Parathyroid adenoma (tissue), 2 donors: ENCODE measurements at regions not wholly inside any gene's neighbourhood (a gene's known extent, or its start where the extent isn't known, plus 50 kb on each side); places are given as distances from the start of the nearest gene placed in this dataset.

Experiments
- H2AFZ ChIP-seq: fragments of 300-600 bp; sonication (generic); one replicate; pipeline ENCODE4 v1.7.0; 2017; ENCODE audit warnings: antibody characterized with exemption, mild to moderate bottlenecking
- H3K27ac ChIP-seq: fragments of 300-600 bp; sonication (generic); one replicate; pipeline ENCODE4 v1.7.0; 2017
- H3K27me3 ChIP-seq: fragments of 300-600 bp; sonication (generic); one replicate; pipeline ENCODE4 v1.7.0; 2017; ENCODE audit warnings: low read length; ENCODE audit not compliant: control insufficient read depth, insufficient read depth
- H3K36me3 ChIP-seq: fragments of 300-600 bp; sonication (generic); one replicate; pipeline ENCODE4 v1.7.0; 2017; ENCODE audit warnings: low read length; ENCODE audit not compliant: control insufficient read depth, insufficient read depth
- H3K4me1 ChIP-seq: fragments of 300-600 bp; sonication (generic); one replicate; pipeline ENCODE4 v1.7.0; 2017; ENCODE audit warnings: control low read depth
- H3K4me2 ChIP-seq: fragments of 300-600 bp; sonication (generic); one replicate; pipeline ENCODE4 v1.7.0; 2017; ENCODE audit warnings: low read length
- H3K4me3 ChIP-seq: fragments of 300-600 bp; sonication (generic); one replicate; pipeline ENCODE4 v1.7.0; 2017; ENCODE audit warnings: low read depth, low read length
- H3K79me2 ChIP-seq: fragments of 300-600 bp; sonication (generic); one replicate; pipeline ENCODE4 v1.7.0; 2017; ENCODE audit warnings: control low read depth
- H3K9ac ChIP-seq: fragments of 300-600 bp; sonication (generic); one replicate; pipeline ENCODE4 v1.7.0; 2017; ENCODE audit warnings: mild to moderate bottlenecking
- H3K9me3 ChIP-seq: fragments of 300-600 bp; sonication (generic); one replicate; pipeline ENCODE4 v1.7.0; 2017; ENCODE audit warnings: low read length; ENCODE audit not compliant: control insufficient read depth
- CTCF ChIP-seq: fragments of 300-600 bp; sonication (generic); IDR thresholded peaks from one replicate; pipeline ENCODE4 v1.7.0; 2017; ENCODE audit warnings: antibody characterized with exemption, mild to moderate bottlenecking
- donor health status: primary hyperparathyroidism.

- Histone ChIP-seq H3K27me3 (no peaks in the 10 kb centered on the region), H3K79me2 (no peaks in the 10 kb centered on the region), H3K9ac (no peak overlapping the region), H3K4me3 (no peak overlapping the region), H3K9me3 (no peaks in the 10 kb centered on the region), H2AFZ (no peak overlapping the region), H3K4me2 (no peak overlapping the region), H3K4me1 (no peaks in the 10 kb centered on the region), H3K36me3 (no peaks in the 10 kb centered on the region), H3K27ac (no peak overlapping the region)
- no peak for TF ChIP-seq CTCF
Measured at GRCh38 chr7:46738165-46738564, 817.1 kb upstream of the IGFBP3 start.

GRCh38 chr7:46725838-46726237 is 804.8 kb upstream of the IGFBP3 start:
- Histone ChIP-seq H3K27me3 (no peaks in the 10 kb centered on the region), H3K9me3 (no peaks in the 10 kb centered on the region), H3K79me2 (no peaks in the 10 kb centered on the region), H3K4me3 (no peak overlapping the region), H3K4me1 (no peaks in the 10 kb centered on the region), H3K4me2 (no peak overlapping the region), H2AFZ (no peak overlapping the region), H3K36me3 (no peaks in the 10 kb centered on the region), H3K9ac (no peak overlapping the region), H3K27ac (no peak overlapping the region)
- no peak for TF ChIP-seq CTCF

DNA sequence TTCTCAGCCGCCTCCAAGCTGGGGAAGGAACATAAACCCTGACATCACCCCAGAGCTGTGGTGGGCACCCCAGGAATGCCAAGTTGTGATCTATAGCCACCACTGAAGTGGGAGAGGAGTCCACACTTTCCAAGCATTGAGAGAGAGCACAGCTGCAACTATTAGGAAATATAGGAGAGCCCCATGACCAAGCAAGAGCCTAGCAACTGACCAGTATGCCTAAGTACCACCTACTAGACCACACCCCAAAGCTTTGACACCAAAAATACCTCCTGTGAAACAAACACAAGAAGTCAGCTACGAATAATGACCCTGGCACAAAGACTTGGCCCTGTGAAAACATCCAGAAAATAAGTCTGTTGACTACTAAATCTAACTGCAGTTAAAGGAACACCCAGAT is 804.1 kb upstream of the IGFBP3 start:
- Histone ChIP-seq H3K9me3 (no peaks in the 10 kb centered on the region), H3K4me2 (no peak overlapping the region), H2AFZ (no peak overlapping the region), H3K9ac (no peak overlapping the region), H3K27ac (no peak overlapping the region), H3K4me3 (no peak overlapping the region), H3K4me1 (no peaks in the 10 kb centered on the region), H3K27me3 (no peaks in the 10 kb centered on the region), H3K79me2 (no peaks in the 10 kb centered on the region), H3K36me3 (no peaks in the 10 kb centered on the region)
- TF ChIP-seq CTCF, result no peak

DNA sequence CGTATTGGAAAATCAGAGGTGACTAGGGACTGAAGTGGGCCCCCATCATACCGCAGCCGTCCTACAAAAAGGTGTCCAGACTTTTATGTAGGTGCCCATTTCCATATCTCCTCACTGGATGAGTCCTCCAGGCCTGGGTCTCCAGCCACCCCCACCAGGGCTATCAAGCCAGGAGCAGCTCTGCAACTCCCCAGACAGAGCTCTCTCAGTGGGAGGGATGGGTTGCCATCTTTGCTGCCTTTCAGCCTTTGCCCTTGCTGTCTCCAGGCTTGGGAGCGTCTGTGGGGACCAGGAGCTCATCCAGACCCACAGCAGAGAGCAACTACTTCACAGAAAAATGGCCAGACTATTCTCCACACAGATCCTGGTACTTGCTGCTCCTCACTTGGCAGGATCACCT is 802.7 kb upstream of the IGFBP3 start:
- Histone ChIP-seq H3K4me1 (no peaks in the 10 kb centered on the region), H3K27me3 (no peaks in the 10 kb centered on the region), H2AFZ (no peak overlapping the region), H3K79me2 (no peaks in the 10 kb centered on the region), H3K27ac (no peak overlapping the region), H3K9me3 (no peaks in the 10 kb centered on the region), H3K36me3 (no peaks in the 10 kb centered on the region), H3K4me3 (no peak overlapping the region), H3K4me2 (no peak overlapping the region), H3K9ac (no peak overlapping the region)
- TF ChIP-seq CTCF, result no peak

DNA sequence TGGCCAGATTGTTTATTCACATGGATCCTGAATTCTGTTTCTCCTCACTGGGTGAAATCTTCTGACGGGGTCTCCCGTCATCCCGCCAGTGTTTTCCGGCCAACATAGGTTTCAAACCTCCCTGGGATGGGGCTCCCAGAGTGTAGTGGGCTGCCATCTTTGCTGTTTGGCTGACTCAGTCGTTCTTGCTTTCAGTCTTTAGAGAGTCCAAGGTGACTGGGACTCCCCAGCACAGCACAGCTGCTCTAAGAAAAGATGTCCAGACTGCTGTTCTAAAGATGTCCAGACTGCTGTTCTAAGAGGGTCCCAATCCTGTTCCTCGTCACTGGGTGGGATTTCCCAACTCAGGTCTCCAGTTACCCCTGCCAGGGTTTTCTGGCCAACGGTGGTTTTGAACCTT is 801.9 kb upstream of the IGFBP3 start:
- Histone ChIP-seq H3K9ac (no peak overlapping the region), H3K27me3 (no peaks in the 10 kb centered on the region), H3K27ac (no peak overlapping the region), H3K9me3 (no peaks in the 10 kb centered on the region), H3K79me2 (no peaks in the 10 kb centered on the region), H3K4me1 (no peaks in the 10 kb centered on the region), H3K4me3 (no peak overlapping the region), H3K36me3 (no peaks in the 10 kb centered on the region), H3K4me2 (no peak overlapping the region), H2AFZ (no peak overlapping the region)
- TF ChIP-seq CTCF, result no peak
